ENCODE measurements at regions not wholly inside any gene's neighbourhood (a gene's known extent, or its start where the extent isn't known, plus 50 kb on each side); places are given as distances from the start of the nearest gene placed in this dataset.
"Not testable (repeated sequence)": the region's sequence is repeated elsewhere in the genome, so short reads cannot be mapped to it uniquely, and the experiment has no call there.

- DNase-seq: no peak
These were observed 170.0 kb downstream of the SOD2 start for GRCh38 chr6:159522877-159523547.

- DNase-seq: no peak
These were observed 171.1 kb downstream of the SOD2 start for GRCh38 chr6:159521962-159522361.

GRCh38 chr6:159520002-159520401 is 173.0 kb downstream of the SOD2 start:
- DNase-seq: no peak

GRCh38 chr6:159515811-159516210 is 177.2 kb downstream of the SOD2 start:
- not testable (repeated sequence) for DNase-seq

GRCh38 chr6:159513914-159514313 is 179.1 kb downstream of the SOD2 start:
- no peak for DNase-seq

- DNase-seq: no peak
These were observed 179.8 kb downstream of the SOD2 start for GRCh38 chr6:159513074-159513720.

- no peak for DNase-seq
These were observed 180.5 kb downstream of the SOD2 start for GRCh38 chr6:159512571-159512970.

- no peak for DNase-seq
These were observed 180.9 kb downstream of the SOD2 start for GRCh38 chr6:159512104-159512503.

- no peak for DNase-seq
These were observed 182.9 kb downstream of the SOD2 start for GRCh38 chr6:159510141-159510540.

GRCh38 chr6:159508931-159509330 is 184.1 kb downstream of the SOD2 start:
- no peak for DNase-seq

GRCh38 chr6:159506048-159506447 is 187.0 kb downstream of the SOD2 start:
- no peak for DNase-seq

- no peak for DNase-seq
These were observed 187.7 kb downstream of the SOD2 start for GRCh38 chr6:159505140-159505922.

- no peak for DNase-seq
These were observed 191.5 kb downstream of the SOD2 start for GRCh38 chr6:159501558-159501957.

GRCh38 chr6:159499034-159499433 is 194.0 kb downstream of the SOD2 start:
- DNase-seq: no peak

- DNase-seq: no peak
These were observed 198.5 kb downstream of the SOD2 start for GRCh38 chr6:159494586-159494972.

GRCh38 chr6:159493898-159494585 is 199.0 kb downstream of the SOD2 start:
- DNase-seq: no peak

GRCh38 chr6:159493231-159493897 is 199.7 kb downstream of the SOD2 start:
- no peak for DNase-seq

- no peak for DNase-seq
These were observed 202.6 kb downstream of the SOD2 start for GRCh38 chr6:159490298-159490937.

- no peak for DNase-seq
These were observed 205.4 kb downstream of the SOD2 start for GRCh38 chr6:159487636-159488035.

- no peak for DNase-seq
These were observed 209.8 kb downstream of the SOD2 start for GRCh38 chr6:159483259-159483658.

GRCh38 chr6:159481897-159482296 is 211.1 kb downstream of the SOD2 start:
- DNase-seq: no peak

GRCh38 chr6:159480471-159480870 is 212.6 kb downstream of the SOD2 start:
- no peak for DNase-seq
